DOHH2 (cell line): ENCODE measurements at regions not wholly inside any gene's neighbourhood (a gene's known extent, or its start where the extent isn't known, plus 50 kb on each side); places are given as distances from the start of the nearest gene placed in this dataset.

ENCODE experiments used
- H3F3A ChIP-seq: fragments of 200-600 bp; sonication (generic), shearing (Covaris generic); 2 replicates; pipeline ENCODE4 v1.6.0; 2016; ENCODE audit warnings: antibody characterized with exemption, mild to moderate bottlenecking; ENCODE audit not compliant: control insufficient read depth, insufficient read depth
- H3K27ac ChIP-seq: fragments of 200-600 bp; sonication (generic); 2 replicates; pipeline ENCODE4 v1.5.1; 2014; ENCODE audit warnings: low read depth, mild to moderate bottlenecking, low read length, moderate library complexity
- H3K27me3 ChIP-seq: fragments of 200-600 bp; sonication (generic); 2 replicates; pipeline ENCODE4 v1.6.1; 2014; ENCODE audit warnings: mild to moderate bottlenecking, low read length, mixed read lengths; ENCODE audit not compliant: control insufficient read depth
- H3K36me3 ChIP-seq: fragments of 200-600 bp; sonication (generic); 2 replicates; pipeline ENCODE4 v1.6.1; 2014; ENCODE audit warnings: mild to moderate bottlenecking, low read length, moderate library complexity, mixed read lengths; ENCODE audit not compliant: control insufficient read depth
- H3K4me1 ChIP-seq: fragments of 200-600 bp; sonication (generic); 2 replicates; pipeline ENCODE4 v1.6.1; 2014; ENCODE audit warnings: mild to moderate bottlenecking, low read length, mixed read lengths; ENCODE audit not compliant: control insufficient read depth
- H3K4me2 ChIP-seq: fragments of 200-600 bp; sonication (generic); 2 replicates; pipeline ENCODE4 v1.6.0; 2014; ENCODE audit warnings: mild to moderate bottlenecking, low read length, moderate library complexity
- H3K4me3 ChIP-seq: fragments of 200-600 bp; sonication (generic); 2 replicates; pipeline ENCODE4 v1.5.1; 2014; ENCODE audit warnings: mild to moderate bottlenecking, low read length, mixed read lengths
- H3K79me2 ChIP-seq: fragments of 200-600 bp; sonication (generic); 2 replicates; pipeline ENCODE4 v1.6.1; 2014; ENCODE audit warnings: mild to moderate bottlenecking, low read length, mixed read lengths; ENCODE audit not compliant: control insufficient read depth
- H3K9me2 ChIP-seq: fragments of 200-600 bp; sonication (generic); replicated peaks from 2 replicates; pipeline ENCODE4 v1.6.1; 2014; ENCODE audit warnings: mild to moderate bottlenecking, low read length, mixed read lengths; ENCODE audit not compliant: control insufficient read depth
- H3K9me3 ChIP-seq: fragments of 200-600 bp; sonication (generic); 2 replicates; pipeline ENCODE4 v1.6.1; 2014; ENCODE audit warnings: antibody characterized with exemption, low read length, mixed read lengths; ENCODE audit not compliant: control insufficient read depth, insufficient read depth
- H4K20me1 ChIP-seq: fragments of 200-600 bp; sonication (generic); 2 replicates; pipeline ENCODE4 v1.6.0; 2014; ENCODE audit warnings: low read depth, mild to moderate bottlenecking, antibody characterized with exemption, low read length, moderate library complexity; ENCODE audit not compliant: control insufficient read depth, insufficient read depth
- EZH2phosphoT487 ChIP-seq: fragments of 200-600 bp; sonication (generic); IDR thresholded peaks from 2 replicates; pipeline ENCODE4 v1.6.1; 2017; ENCODE audit warnings: borderline replicate concordance, mild to moderate bottlenecking, antibody characterized with exemption, low read length, moderate library complexity, mixed read lengths
- TF ChIP-seq, protein P1 (sequence below): fragments of 200-600 bp; sonication (generic); IDR thresholded peaks from one replicate; pipeline ENCODE4 v1.5.1; 2014; ENCODE audit warnings: antibody characterized with exemption, mild to moderate bottlenecking, low read depth, low read length; ENCODE audit not compliant: poor library complexity, severe bottlenecking

DNA sequence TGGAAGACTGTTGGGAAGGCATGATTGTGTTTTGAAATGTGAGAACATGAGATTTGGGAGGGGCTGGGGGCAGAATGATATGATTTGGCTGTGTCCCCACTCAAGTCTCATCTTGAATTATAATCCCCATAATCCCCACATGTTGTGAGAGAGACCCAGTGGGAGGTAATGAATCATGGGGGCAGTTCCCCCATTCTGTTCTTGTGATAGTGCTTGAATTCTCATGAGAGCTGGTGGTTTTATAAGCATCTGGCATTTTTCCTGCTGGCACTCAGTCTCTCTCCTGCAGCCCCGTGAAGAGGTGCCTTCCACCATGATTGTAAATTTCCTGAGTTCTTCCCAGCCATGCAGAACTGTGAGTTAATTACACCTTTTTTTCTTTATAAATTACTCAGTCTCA lies 430.5 kb downstream of the OTOL1 start:
- H3K9me2 ChIP-seq: no peaks in the 10 kb centered on the region
- no peak overlapping the region for H3K27ac ChIP-seq
- H3F3A ChIP-seq: no peaks in the 10 kb centered on the region
- H3K4me3 ChIP-seq: no peak overlapping the region
- TF ChIP-seq, protein P1, sequence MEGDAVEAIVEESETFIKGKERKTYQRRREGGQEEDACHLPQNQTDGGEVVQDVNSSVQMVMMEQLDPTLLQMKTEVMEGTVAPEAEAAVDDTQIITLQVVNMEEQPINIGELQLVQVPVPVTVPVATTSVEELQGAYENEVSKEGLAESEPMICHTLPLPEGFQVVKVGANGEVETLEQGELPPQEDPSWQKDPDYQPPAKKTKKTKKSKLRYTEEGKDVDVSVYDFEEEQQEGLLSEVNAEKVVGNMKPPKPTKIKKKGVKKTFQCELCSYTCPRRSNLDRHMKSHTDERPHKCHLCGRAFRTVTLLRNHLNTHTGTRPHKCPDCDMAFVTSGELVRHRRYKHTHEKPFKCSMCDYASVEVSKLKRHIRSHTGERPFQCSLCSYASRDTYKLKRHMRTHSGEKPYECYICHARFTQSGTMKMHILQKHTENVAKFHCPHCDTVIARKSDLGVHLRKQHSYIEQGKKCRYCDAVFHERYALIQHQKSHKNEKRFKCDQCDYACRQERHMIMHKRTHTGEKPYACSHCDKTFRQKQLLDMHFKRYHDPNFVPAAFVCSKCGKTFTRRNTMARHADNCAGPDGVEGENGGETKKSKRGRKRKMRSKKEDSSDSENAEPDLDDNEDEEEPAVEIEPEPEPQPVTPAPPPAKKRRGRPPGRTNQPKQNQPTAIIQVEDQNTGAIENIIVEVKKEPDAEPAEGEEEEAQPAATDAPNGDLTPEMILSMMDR: no peak
- no peak for TF ChIP-seq EZH2phosphoT487
- no peaks in the 10 kb centered on the region for H4K20me1 ChIP-seq
- H3K36me3 ChIP-seq: no peaks in the 10 kb centered on the region
- H3K4me2 ChIP-seq: no peak overlapping the region
- no peaks in the 10 kb centered on the region for H3K79me2 ChIP-seq
- no peaks in the 10 kb centered on the region for H3K9me3 ChIP-seq
- H3K4me1 ChIP-seq: no peaks in the 10 kb centered on the region
- H3K27me3 ChIP-seq: no peaks in the 10 kb centered on the region

DNA sequence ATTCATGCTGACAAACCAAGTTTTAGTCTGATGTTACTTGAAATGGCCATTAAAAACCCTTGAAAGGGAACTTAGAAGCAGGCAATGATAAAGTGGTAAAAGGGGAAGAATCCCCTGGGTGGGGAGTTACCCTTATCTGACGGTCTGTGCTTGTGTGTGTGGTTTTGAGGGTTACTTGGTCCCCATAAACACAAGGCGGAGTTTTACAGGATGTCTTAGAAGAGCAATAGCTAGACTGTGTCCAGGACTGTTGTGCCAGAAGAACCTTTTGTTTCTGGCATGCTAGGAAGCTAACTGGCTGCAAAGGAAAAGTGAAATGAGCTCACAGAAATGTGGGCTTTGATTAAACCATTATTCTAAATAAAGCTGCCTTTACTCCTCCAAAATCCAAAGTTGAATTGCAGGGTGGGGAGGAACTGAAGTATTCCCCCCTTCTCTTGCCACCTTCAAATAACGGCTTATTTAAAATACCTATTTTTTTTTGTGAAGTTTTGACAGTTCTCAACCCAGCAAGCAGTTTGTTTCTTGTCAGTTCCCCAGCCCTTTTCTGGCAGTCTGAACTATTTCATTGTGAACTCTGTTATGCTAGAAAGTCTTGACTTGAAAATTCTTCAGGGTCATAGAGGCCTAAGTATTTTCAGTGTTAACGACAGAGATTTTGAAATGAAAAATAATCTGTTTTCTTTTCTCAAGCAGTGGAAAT lies 443.5 kb downstream of the OTOL1 start:
- Histone ChIP-seq H3K4me1 (no peaks in the 10 kb centered on the region), H3K9me2 (no peaks in the 10 kb centered on the region), H3K27ac (no peak overlapping the region), H3K27me3 (no peaks in the 10 kb centered on the region), H3K4me3 (no peak overlapping the region), H3K4me2 (no peak overlapping the region), H3K9me3 (no peaks in the 10 kb centered on the region), H4K20me1 (no peaks in the 10 kb centered on the region), H3K36me3 (no peaks in the 10 kb centered on the region), H3F3A (no peaks in the 10 kb centered on the region), H3K79me2 (no peaks in the 10 kb centered on the region)
- TF ChIP-seq, protein P1: no peak
- no peak for TF ChIP-seq EZH2phosphoT487

DNA sequence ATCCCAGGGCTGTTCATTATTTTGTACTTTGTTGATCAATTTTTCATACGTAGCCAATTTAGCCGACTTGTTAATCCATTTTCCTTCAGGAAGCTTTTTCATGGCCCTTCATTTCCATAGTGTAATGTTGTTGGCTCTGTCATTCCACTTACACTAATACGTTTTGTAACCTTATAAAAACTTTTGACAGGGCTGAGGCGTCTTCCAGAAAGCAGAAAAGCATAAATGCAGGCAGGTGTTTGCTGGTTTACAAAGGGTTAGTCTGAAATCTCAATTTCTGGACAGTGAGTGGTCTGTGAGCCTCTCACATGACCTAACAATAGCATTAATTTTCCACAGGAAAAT lies 444.0 kb downstream of the OTOL1 start:
- no peaks in the 10 kb centered on the region for H4K20me1 ChIP-seq
- H3K27me3 ChIP-seq: no peaks in the 10 kb centered on the region
- no peaks in the 10 kb centered on the region for H3K9me2 ChIP-seq
- no peaks in the 10 kb centered on the region for H3K9me3 ChIP-seq
- H3F3A ChIP-seq: no peaks in the 10 kb centered on the region
- H3K4me2 ChIP-seq: no peak overlapping the region
- no peak overlapping the region for H3K27ac ChIP-seq
- no peak for TF ChIP-seq EZH2phosphoT487
- TF ChIP-seq, protein P1: no peak
- no peaks in the 10 kb centered on the region for H3K4me1 ChIP-seq
- H3K4me3 ChIP-seq: no peak overlapping the region
- H3K36me3 ChIP-seq: no peaks in the 10 kb centered on the region
- H3K79me2 ChIP-seq: no peaks in the 10 kb centered on the region
